SU-DHL-6 (cell line): ENCODE measurements at regions not wholly inside any gene's neighbourhood (a gene's known extent, or its start where the extent isn't known, plus 50 kb on each side); places are given as distances from the start of the nearest gene placed in this dataset.

ENCODE experiments used
- H2AFZ ChIP-seq: fragments of 200-600 bp; sonication (generic); 2 replicates; pipeline ENCODE4 v1.6.1; 2014; ENCODE audit warnings: low read depth, mild to moderate bottlenecking, moderate library complexity, mixed read lengths, antibody characterized with exemption, low read length; ENCODE audit not compliant: severe bottlenecking
- H3F3A ChIP-seq: fragments of 200-600 bp; shearing (Covaris generic); 2 replicates; pipeline ENCODE4 v1.6.0; 2016; ENCODE audit warnings: antibody characterized with exemption, mild to moderate bottlenecking; ENCODE audit not compliant: insufficient read depth
- H3K27ac ChIP-seq: fragments of 200-600 bp; sonication (generic); 2 replicates; pipeline ENCODE4 v1.5.1; 2016; ENCODE audit warnings: low read depth, mild to moderate bottlenecking, low read length, moderate library complexity, mixed read lengths
- H3K27me3 ChIP-seq: fragments of 200-600 bp; sonication (generic), shearing (Covaris generic); 2 replicates; pipeline ENCODE4 v1.6.0; 2014; ENCODE audit warnings: mild to moderate bottlenecking, low read length
- H3K36me3 ChIP-seq: fragments of 200-600 bp; sonication (generic); 2 replicates; pipeline ENCODE4 v1.6.1; 2014; ENCODE audit warnings: mild to moderate bottlenecking, low read length, mixed read lengths
- H3K4me2 ChIP-seq: fragments of 300-600, 200-600 bp; shearing (Covaris generic), sonication (generic); 2 replicates; pipeline ENCODE4 v1.6.0; 2014; ENCODE audit warnings: low read length, low read depth, mild to moderate bottlenecking; ENCODE audit not compliant: poor library complexity, severe bottlenecking
- H3K4me3 ChIP-seq: fragments of 200-600 bp; sonication (generic); 2 replicates; pipeline ENCODE4 v1.5.1; 2014; ENCODE audit warnings: antibody characterized with exemption, low read length, mild to moderate bottlenecking, mixed read lengths; ENCODE audit not compliant: insufficient read depth, poor library complexity, severe bottlenecking
- H3K79me2 ChIP-seq: fragments of 200-600 bp; sonication (generic); 2 replicates; pipeline ENCODE4 v1.6.1; 2014; ENCODE audit warnings: mild to moderate bottlenecking, low read length, moderate library complexity; ENCODE audit not compliant: insufficient read depth
- H3K9ac ChIP-seq: fragments of 200-600 bp; sonication (generic); 2 replicates; pipeline ENCODE4 v1.7.0; 2014; ENCODE audit warnings: mild to moderate bottlenecking, low read length
- H3K9me2 ChIP-seq: fragments of 200-600 bp; sonication (generic); replicated peaks from 2 replicates; pipeline ENCODE4 v1.6.1; 2014; ENCODE audit warnings: low read length; ENCODE audit not compliant: insufficient read depth
- H3K9me3 ChIP-seq: fragments of 200-600 bp; sonication (generic); 2 replicates; pipeline ENCODE4 v1.6.1; 2014; ENCODE audit warnings: low read length, mixed read lengths; ENCODE audit not compliant: insufficient read depth
- H4K20me1 ChIP-seq: fragments of 200-600 bp; sonication (generic); 2 replicates; pipeline ENCODE4 v1.6.1; 2014; ENCODE audit warnings: low read depth, mild to moderate bottlenecking, antibody characterized with exemption, low read length, moderate library complexity, mixed read lengths
- CTCF ChIP-seq: fragments of 200-600 bp; sonication (generic); IDR thresholded peaks from one replicate; pipeline ENCODE4 v1.5.1; 2017; ENCODE audit warnings: antibody characterized with exemption, mild to moderate bottlenecking, low read length, moderate library complexity; ENCODE audit not compliant: insufficient read depth, poor library complexity, severe bottlenecking
- EZH2phosphoT487 ChIP-seq: fragments of 200-600 bp; sonication (generic), shearing (Covaris generic); conservative IDR thresholded peaks from 2 replicates; pipeline ENCODE4 v1.6.1; 2018; ENCODE audit warnings: mild to moderate bottlenecking, antibody characterized with exemption, low read length, moderate library complexity, mixed read lengths

GRCh38 chrX:77174680-77175519, 272.3 kb upstream of the FGF16 start:
- Histone ChIP-seq H3K27me3 (no peaks in the 10 kb centered on the region), H3K9me3 (no peaks in the 10 kb centered on the region), H3K36me3 (no peaks in the 10 kb centered on the region)

DNA sequence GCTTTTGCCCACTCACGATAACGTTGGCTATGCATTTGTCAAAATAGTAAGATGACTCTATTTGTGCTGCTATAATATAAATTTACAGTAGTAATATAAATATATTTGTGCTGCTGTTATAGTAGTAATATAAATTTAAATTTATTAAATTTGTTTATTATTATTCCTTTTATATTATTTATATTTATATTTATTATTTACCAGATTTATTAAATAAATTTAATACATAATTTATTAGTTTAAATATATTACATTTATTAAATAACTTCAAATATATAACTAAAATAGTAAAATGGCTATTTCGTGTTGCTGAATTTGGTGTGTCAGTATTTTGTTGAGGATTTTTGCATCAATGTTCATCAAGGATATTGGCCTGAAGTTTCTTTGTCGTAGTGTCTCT, 246.5 kb upstream of the FGF16 start:
- no peaks in the 10 kb centered on the region for H4K20me1 ChIP-seq
- H3F3A ChIP-seq = no peaks in the 10 kb centered on the region
- H2AFZ ChIP-seq = no peak overlapping the region
- H3K27ac ChIP-seq = no peak overlapping the region
- no peaks in the 10 kb centered on the region for H3K9me3 ChIP-seq
- TF ChIP-seq EZH2phosphoT487 (no peak), CTCF (no peak)
- no peaks in the 10 kb centered on the region for H3K79me2 ChIP-seq
- H3K9ac ChIP-seq = no peak overlapping the region
- no peaks in the 10 kb centered on the region for H3K9me2 ChIP-seq
- H3K27me3 ChIP-seq = no peaks in the 10 kb centered on the region
- no peaks in the 10 kb centered on the region for H3K36me3 ChIP-seq
- no peak overlapping the region for H3K4me3 ChIP-seq
- H3K4me2 ChIP-seq = no peak overlapping the region

More at GRCh38 chrX:77174680-77175519, 272.3 kb upstream of the FGF16 start:
- Histone ChIP-seq H3K9me2 (no peaks in the 10 kb centered on the region), H3F3A (no peaks in the 10 kb centered on the region), H3K9ac (no peak overlapping the region), H3K4me3 (no peak overlapping the region), H3K79me2 (no peaks in the 10 kb centered on the region), H3K4me2 (no peak overlapping the region), H2AFZ (no peak overlapping the region), H4K20me1 (no peaks in the 10 kb centered on the region), H3K27ac (no peak overlapping the region)
- TF ChIP-seq CTCF = no peak
- no peak for TF ChIP-seq EZH2phosphoT487

DNA sequence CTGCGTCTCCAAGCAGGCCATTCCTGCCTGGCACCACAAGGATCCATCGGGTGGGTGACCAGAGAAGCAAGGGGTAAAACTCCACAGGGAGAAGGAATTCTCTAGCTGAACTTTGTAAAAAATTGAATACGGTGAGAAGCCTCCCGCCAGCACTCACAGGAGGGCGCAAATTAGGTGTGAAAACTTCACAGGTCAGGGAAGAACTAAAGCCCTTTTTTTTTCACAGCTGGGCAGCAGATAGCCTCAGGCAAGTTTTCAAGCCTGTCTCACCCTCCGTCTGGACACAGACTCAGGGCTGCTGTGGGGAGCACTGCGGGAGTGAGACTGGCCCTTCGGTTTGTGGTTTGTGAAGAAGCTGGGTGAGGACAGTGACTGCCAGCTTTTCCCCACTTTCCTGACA, 224.1 kb upstream of the FGF16 start:
- Histone ChIP-seq H3K9me3 (no peaks in the 10 kb centered on the region), H3K36me3 (no peaks in the 10 kb centered on the region), H2AFZ (no peak overlapping the region), H4K20me1 (no peaks in the 10 kb centered on the region), H3K9me2 (no peaks in the 10 kb centered on the region), H3K4me2 (no peak overlapping the region), H3K27me3 (no peaks in the 10 kb centered on the region), H3K9ac (no peak overlapping the region), H3F3A (no peaks in the 10 kb centered on the region), H3K4me3 (no peak overlapping the region), H3K79me2 (no peaks in the 10 kb centered on the region), H3K27ac (no peak overlapping the region)
- TF ChIP-seq EZH2phosphoT487 = no peak
- no peak for TF ChIP-seq CTCF
